Common myeloid progenitor, CD34-positive (primary cell): ENCODE measurements at regions not wholly inside any gene's neighbourhood (a gene's known extent, or its start where the extent isn't known, plus 50 kb on each side); places are given as distances from the start of the nearest gene placed in this dataset.
"Not testable (repeated sequence)": the region's sequence is repeated elsewhere in the genome, so short reads cannot be mapped to it uniquely, and the experiment has no call there.

Experiments used
- CTCF ChIA-PET: fragments of 350-600 bp; sonication (Branson Sonifier 250); formaldehyde crosslinking; loops from one replicate; lab custom pipeline; 2021; ENCODE audit warnings: antibody characterized with exemption; lab: Charles Lee
- POLR2A ChIA-PET: fragments of 350-600 bp; sonication (Branson Sonifier 250); formaldehyde crosslinking; loops from one replicate; lab custom pipeline; 2021; ENCODE audit warnings: antibody characterized with exemption; lab: Charles Lee
- DNase-seq, 3 donors: peaks; one replicate each; pipeline versions ENCODE4 v3.0.0 to v3.0.0-alpha.2; 2013
- H3K27ac ChIP-seq, 2 experiments: 1 replicate in 1 of 2; 2 replicates in 1 of 2; pipeline ENCODE4 v1.7.0; 2013; ENCODE audit warnings: inconsistent platforms in 2 of 2, low read length in 2 of 2, mild to moderate bottlenecking in 2 of 2, low read depth in 1 of 2, moderate library complexity in 1 of 2; ENCODE audit not compliant: severe bottlenecking in 2 of 2, insufficient read depth in 1 of 2, poor library complexity in 1 of 2
- H3K27me3 ChIP-seq, 5 experiments: replicated peaks in 2 of 5; 1 replicate in 3 of 5; 2 replicates in 2 of 5; pipeline versions ENCODE4 v1.6.1 to v1.7.0; 2013; ENCODE audit warnings: low read length in 4 of 5, mild to moderate bottlenecking in 2 of 5, moderate library complexity in 2 of 5, inconsistent platforms in 1 of 5; ENCODE audit not compliant: insufficient read depth in 5 of 5, control insufficient read depth in 4 of 5
- H3K36me3 ChIP-seq, 4 experiments: 1 replicate in 2 of 4; 2 replicates in 2 of 4; pipeline versions ENCODE4 v1.6.1 to v1.7.0; 2013; ENCODE audit warnings: low read length in 3 of 4, control low read depth in 1 of 4, mild to moderate bottlenecking in 1 of 4; ENCODE audit not compliant: control insufficient read depth in 4 of 4, insufficient read depth in 4 of 4
- H3K4me1 ChIP-seq, 4 experiments: 1 replicate in 3 of 4; 2 replicates in 1 of 4; pipeline versions ENCODE4 v1.6.1 to v1.7.1; 2013; ENCODE audit warnings: low read length in 3 of 4, mild to moderate bottlenecking in 3 of 4, control low read depth in 1 of 4, inconsistent platforms in 1 of 4, moderate library complexity in 1 of 4; ENCODE audit not compliant: control insufficient read depth in 4 of 4, insufficient read depth in 4 of 4; ENCODE audit errors: control extremely low read depth in 1 of 4
- H3K4me3 ChIP-seq, 7 experiments: 1 replicate in 4 of 7; 2 replicates in 3 of 7; pipeline versions ENCODE4 v1.5.1 to v1.7.0; 2013; ENCODE audit warnings: mild to moderate bottlenecking in 7 of 7, low read length in 6 of 7, moderate library complexity in 6 of 7, inconsistent platforms in 2 of 7, low read depth in 2 of 7, control low read depth in 1 of 7; ENCODE audit not compliant: insufficient read depth in 4 of 7, control insufficient read depth in 1 of 7; ENCODE audit errors: extremely low read depth in 1 of 7
- H3K9me3 ChIP-seq, 5 experiments: 1 replicate in 4 of 5; 2 replicates in 1 of 5; pipeline versions ENCODE4 v1.6.1 to v1.7.1; 2013; ENCODE audit warnings: low read length in 4 of 5, mild to moderate bottlenecking in 2 of 5, inconsistent platforms in 1 of 5, low read depth in 1 of 5, moderate library complexity in 1 of 5; ENCODE audit not compliant: control insufficient read depth in 4 of 5, insufficient read depth in 2 of 5; ENCODE audit errors: control extremely low read depth in 1 of 5
- WGBS: methylation state at CpG from one replicate; pipeline ENCODE4 v1.1.5; 2013; ENCODE audit not compliant: insufficient coverage; 5-methylcytosine and 5-hydroxymethylcytosine counted together

- 96% methylated on average over 4 of the region's 5 CpGs for WGBS
- DNase-seq, POLR2A ChIA-PET, H3K4me1 ChIP-seq, H3K36me3 ChIP-seq, H3K27me3 ChIP-seq, H3K27ac ChIP-seq, CTCF ChIA-PET, H3K4me3 ChIP-seq: not testable (repeated sequence)
- H3K9me3 ChIP-seq, result peaks cover 0 to 12% (median 2%) of the 10 kb centered on the region in 5 experiments
These were observed 67.5 kb upstream of the NEDD9 start for GRCh38 chr6:11299876-11300428.

GRCh38 chr6:11299421-11299784, 66.9 kb upstream of the NEDD9 start:
- peaks cover 0 to 14% (median 3%) of the 10 kb centered on the region in 5 experiments for H3K9me3 ChIP-seq
- POLR2A ChIA-PET, CTCF ChIA-PET, H3K36me3 ChIP-seq, H3K27ac ChIP-seq, H3K4me3 ChIP-seq, H3K4me1 ChIP-seq, H3K27me3 ChIP-seq, DNase-seq: not testable (repeated sequence)
- whole genome bisulfite sequencing, result 98% methylated on average over 5 of the region's 5 CpGs

GRCh38 chr6:11298651-11299420, 66.4 kb upstream of the NEDD9 start:
- POLR2A ChIA-PET, result no interaction called here
- Histone ChIP-seq H3K36me3 (peaks cover 0 to 2% (median under 1%) of the 10 kb centered on the region in 4 experiments), H3K4me3 (no peak overlapping the region), H3K4me1 (peaks cover 0 to 6% (median 0%) of the 10 kb centered on the region in 4 experiments), H3K27me3 (no peaks in the 10 kb centered on the region), H3K27ac (no peak overlapping the region), H3K9me3 (peaks cover 0 to 14% (median 3%) of the 10 kb centered on the region in 5 experiments)
- 84% methylated on average over 7 of the region's 9 CpGs for WGBS
- CTCF ChIA-PET, result no interaction called here
- DNase-seq, result no peak

GRCh38 chr6:11297376-11297729, 64.9 kb upstream of the NEDD9 start:
- no peak overlapping the region for H3K4me3 ChIP-seq
- ChIA-PET POLR2A (interaction anchor here (0.6 kb wide), 1 partner anchor 718 kb away, joined by 3 read pairs; no protein-coding TSS in a partner anchor), CTCF (interaction anchor here (0.8 to 1.0 kb wide), 2 partner anchors 15 to 20 kb away, joined by 3 read pairs; no protein-coding TSS in a partner anchor)
- H3K9me3 ChIP-seq, result peaks cover 0 to 14% (median 3%) of the 10 kb centered on the region in 5 experiments
- no peak for DNase-seq
- peaks cover 0 to 2% (median under 1%) of the 10 kb centered on the region in 4 experiments for H3K36me3 ChIP-seq
- H3K4me1 ChIP-seq, result peaks cover 0 to 6% (median 0%) of the 10 kb centered on the region in 4 experiments
- 100% methylated on average over 1 of the region's 1 CpG for WGBS
- H3K27me3 ChIP-seq, result no peaks in the 10 kb centered on the region
- H3K27ac ChIP-seq, result no peak overlapping the region

- Histone ChIP-seq H3K4me3 (no peak overlapping the region), H3K27ac (no peak overlapping the region), H3K36me3 (peaks cover 0 to 2% (median under 1%) of the 10 kb centered on the region in 4 experiments), H3K4me1 (peaks cover 0 to 6% (median 0%) of the 10 kb centered on the region in 4 experiments), H3K27me3 (no peaks in the 10 kb centered on the region), H3K9me3 (peaks cover 0 to 14% (median 3%) of the 10 kb centered on the region in 5 experiments)
- DNase-seq, result no peak
- WGBS, result 98% methylated on average over 5 of the region's 11 CpGs
- ChIA-PET CTCF (interaction anchor here (1.0 kb wide), 1 partner anchor 19 kb away, joined by 3 read pairs; no protein-coding TSS in a partner anchor), POLR2A (no interaction called here)
These were observed 64.2 kb upstream of the NEDD9 start for GRCh38 chr6:11296449-11297375.

GRCh38 chr6:11295969-11296368, 63.5 kb upstream of the NEDD9 start:
- DNase-seq, result no peak
- WGBS, result no CpG with 5 or more reads among the region's 2 CpGs
- Histone ChIP-seq H3K27ac (no peak overlapping the region), H3K4me1 (peaks cover 0 to 6% (median 0%) of the 10 kb centered on the region in 4 experiments), H3K36me3 (peaks cover 0 to 2% (median under 1%) of the 10 kb centered on the region in 4 experiments), H3K9me3 (peaks cover 0 to 14% (median 3%) of the 10 kb centered on the region in 5 experiments), H3K4me3 (no peak overlapping the region), H3K27me3 (no peaks in the 10 kb centered on the region)
- CTCF ChIA-PET, result no interaction called here
- POLR2A ChIA-PET, result no interaction called here
